Cardiac fibroblast (primary cell): ENCODE measurements at regions not wholly inside any gene's neighbourhood (a gene's known extent, or its start where the extent isn't known, plus 50 kb on each side); places are given as distances from the start of the nearest gene placed in this dataset.

Experiments
- DNase-seq, 2 donors: peaks; one replicate each; pipeline versions ENCODE4 v3.0.0 to v3.0.0-alpha.2; 2010; ENCODE audit warnings: low read depth in 2 of 2
- H3K4me3 ChIP-seq, 2 donors: replicated peaks in 1 of 2; 1 replicate in 1 of 2; 2 replicates in 1 of 2; pipeline ENCODE4 v1.5.1; 2011; ENCODE audit warnings: low read depth in 2 of 2, low read length in 2 of 2, mild to moderate bottlenecking in 2 of 2, moderate library complexity in 1 of 2
- CTCF ChIP-seq: IDR thresholded peaks from one replicate; pipeline ENCODE4 v1.5.1; 2011; ENCODE audit warnings: low read depth, mild to moderate bottlenecking, low read length, inconsistent platforms

- DNase-seq, result no peak
- TF ChIP-seq CTCF, result no peak
- H3K4me3 ChIP-seq, result no peak overlapping the region
Measured at GRCh38 chr12:132386926-132387497, 57.6 kb upstream of the GALNT9 start.

- H3K4me3 ChIP-seq, result no peak overlapping the region
- DNase-seq, result no peak
- TF ChIP-seq CTCF, result no peak
Measured at GRCh38 chr12:132385923-132386751, 56.7 kb upstream of the GALNT9 start.

- DNase-seq, result no peak
- TF ChIP-seq CTCF, result no peak
- H3K4me3 ChIP-seq, result no peak overlapping the region
Measured at GRCh38 chr12:132384916-132385774, 55.8 kb upstream of the GALNT9 start.

GRCh38 chr12:132380641-132381040 is 51.3 kb upstream of the GALNT9 start:
- no peak for DNase-seq
- TF ChIP-seq CTCF, result no peak
- H3K4me3 ChIP-seq, result no peak overlapping the region

GRCh38 chr12:132379996-132380395 is 50.6 kb upstream of the GALNT9 start:
- TF ChIP-seq CTCF, result no peak
- no peak overlapping the region for H3K4me3 ChIP-seq
- no peak for DNase-seq

GRCh38 chr12:132379576-132379975 is 50.2 kb upstream of the GALNT9 start:
- no peak for TF ChIP-seq CTCF
- H3K4me3 ChIP-seq, result no peak overlapping the region
- DNase-seq, result no peak
